NCI-H1092 (cell line): ENCODE measurements at regions not wholly inside any gene's neighbourhood (a gene's known extent, or its start where the extent isn't known, plus 50 kb on each side); places are given as distances from the start of the nearest gene placed in this dataset.
"Not testable (repeated sequence)": the region's sequence is repeated elsewhere in the genome, so short reads cannot be mapped to it uniquely, and the experiment has no call there.

ENCODE experiments used
- DNase-seq: peaks from one replicate; lab custom pipeline; 2025; lab: John Stamatoyannopoulos, UW

DNA sequence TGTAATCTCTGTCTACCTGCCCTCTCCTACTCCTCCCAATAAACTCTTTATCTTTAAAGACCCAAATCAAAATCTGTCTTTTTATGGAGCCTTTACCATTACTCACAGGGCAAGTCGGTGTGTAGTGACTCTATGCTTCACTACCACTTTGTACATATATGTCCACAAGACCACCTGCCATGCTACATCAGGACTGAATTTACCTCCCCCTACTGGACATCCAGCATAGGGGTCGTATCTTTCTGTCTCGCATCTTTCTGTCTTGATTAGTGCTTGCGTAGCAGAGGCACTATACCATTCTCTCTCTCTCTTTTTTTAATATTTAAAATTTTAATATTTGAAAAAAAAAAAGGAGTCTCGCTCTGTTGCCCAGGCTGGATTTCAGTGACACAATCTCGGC is 587.5 kb downstream of the SOX5 start:
- no peak for DNase-seq

DNA sequence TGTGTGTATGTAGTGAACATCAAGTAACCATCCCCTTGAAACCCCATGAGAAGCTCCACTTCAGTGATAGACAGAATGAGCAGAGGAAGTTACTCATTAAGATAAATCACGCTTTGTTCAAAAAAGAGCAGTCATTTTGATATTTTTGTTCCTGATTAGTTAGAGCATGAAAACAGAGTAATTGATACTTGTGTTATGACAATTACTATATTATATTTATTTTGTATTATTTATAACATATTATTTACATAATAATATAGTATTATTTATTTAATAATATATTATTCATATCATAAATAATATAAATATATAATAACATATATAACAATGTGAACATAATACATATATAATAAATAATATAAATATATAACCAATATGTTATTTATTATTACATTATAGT is 580.9 kb downstream of the SOX5 start:
- DNase-seq, result no peak

DNA sequence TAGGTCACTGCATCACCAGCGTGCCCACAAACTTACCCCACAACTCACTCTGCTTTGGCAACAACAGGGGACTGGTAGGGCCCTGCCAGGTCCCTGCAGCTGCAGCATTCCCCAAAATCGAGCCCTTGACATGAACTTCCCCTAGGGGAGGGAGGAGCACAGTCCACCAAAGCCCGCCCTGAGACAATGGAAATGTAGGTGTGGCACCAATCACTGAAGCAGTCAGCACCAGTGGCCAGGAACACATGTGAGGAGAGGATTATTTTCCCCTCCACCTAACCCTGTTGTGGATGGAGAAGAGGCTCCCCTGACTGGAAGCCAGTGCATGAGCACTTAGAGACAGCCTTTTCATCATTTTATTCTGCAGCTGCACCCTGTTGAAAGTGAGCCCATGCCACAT is 573.8 kb downstream of the SOX5 start:
- DNase-seq, result no peak

DNA sequence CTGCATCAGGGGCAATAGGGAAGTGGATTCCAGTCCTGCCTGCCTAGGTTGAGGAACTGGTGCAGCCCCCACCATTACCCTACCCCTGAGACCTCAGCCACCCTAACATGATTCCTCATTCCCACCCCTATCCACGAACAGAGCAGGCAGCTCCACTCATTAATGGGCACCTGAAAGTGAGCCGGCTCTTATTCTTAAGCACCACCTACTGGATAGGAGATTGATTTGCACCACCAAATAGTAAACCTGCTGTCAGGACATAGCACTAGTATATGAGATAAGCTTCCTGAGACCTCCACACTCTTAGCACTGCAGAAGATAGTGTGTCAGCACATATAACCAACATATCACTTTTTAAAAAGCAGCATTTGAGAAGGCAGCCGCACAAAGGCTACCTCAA is 573.2 kb downstream of the SOX5 start:
- DNase-seq, result no peak

DNA sequence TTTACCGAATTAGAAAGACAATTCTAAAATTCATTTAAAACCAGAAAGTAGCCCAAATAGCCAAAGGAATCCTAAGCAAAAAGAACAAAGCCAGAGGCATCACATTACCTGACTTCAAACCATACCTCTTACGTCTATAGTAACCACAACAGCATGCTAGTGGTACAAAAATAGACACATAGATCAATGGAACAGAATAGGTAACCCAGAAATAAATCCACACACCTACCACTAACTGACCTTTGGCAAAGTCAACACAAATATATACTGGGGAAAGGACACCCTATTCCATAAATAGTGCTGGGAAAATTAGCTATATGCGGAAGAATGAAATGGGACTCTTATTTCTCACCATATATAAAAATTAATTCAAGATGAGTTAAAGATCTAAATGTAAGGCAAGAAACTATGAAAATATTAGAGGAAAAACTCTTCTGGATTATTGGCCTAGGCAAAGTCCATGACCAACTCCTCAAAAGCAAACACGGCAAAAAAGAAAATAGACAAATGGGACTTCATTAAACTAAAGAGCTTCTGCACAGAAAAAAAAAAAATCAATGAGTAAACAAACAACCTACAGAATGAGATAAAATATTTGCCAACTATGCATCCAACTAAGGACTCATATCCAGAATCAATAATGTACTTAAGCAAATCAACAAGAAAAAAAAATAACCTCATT is 568.9 kb downstream of the SOX5 start:
- DNase-seq, result no peak

DNA sequence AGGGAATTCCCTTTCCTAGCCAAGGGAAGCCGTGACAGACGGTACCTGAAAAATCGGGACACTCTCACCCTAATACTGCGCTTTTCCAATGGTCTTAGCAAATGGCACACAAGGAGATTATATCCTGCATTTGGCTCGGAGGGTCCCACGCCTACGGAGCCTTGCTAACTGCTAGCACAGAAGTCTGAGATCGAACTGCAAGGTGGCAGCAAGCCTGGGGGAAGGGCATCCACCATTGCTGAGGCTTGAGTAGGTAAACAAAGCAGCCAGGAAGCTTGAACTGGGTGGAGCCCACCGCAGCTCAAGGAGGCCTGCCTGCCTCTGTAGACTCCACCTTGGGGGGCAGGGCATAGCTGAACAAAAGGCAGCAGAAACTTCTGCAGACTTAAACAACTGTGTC is 560.6 kb downstream of the SOX5 start:
- not testable (repeated sequence) for DNase-seq

DNA sequence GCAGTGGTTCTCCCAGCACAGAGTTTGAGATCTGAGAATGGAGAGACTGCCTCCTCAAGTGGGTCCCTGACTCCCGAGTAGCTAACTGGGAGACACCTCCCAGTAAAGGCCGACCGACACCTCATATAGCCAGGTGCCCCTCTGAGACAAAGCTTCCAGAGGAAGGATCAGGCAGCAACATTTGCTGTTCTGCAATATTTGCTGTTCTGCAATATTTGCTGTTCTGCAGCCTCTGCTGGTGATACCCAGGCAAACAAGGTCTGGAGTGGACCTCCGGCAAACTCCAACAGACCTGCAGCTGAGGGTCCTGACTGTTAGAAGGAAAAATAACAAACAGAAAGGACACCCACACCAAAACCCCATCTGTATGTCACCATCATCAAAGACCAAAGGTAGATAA is 560.2 kb downstream of the SOX5 start:
- not testable (repeated sequence) for DNase-seq

DNA sequence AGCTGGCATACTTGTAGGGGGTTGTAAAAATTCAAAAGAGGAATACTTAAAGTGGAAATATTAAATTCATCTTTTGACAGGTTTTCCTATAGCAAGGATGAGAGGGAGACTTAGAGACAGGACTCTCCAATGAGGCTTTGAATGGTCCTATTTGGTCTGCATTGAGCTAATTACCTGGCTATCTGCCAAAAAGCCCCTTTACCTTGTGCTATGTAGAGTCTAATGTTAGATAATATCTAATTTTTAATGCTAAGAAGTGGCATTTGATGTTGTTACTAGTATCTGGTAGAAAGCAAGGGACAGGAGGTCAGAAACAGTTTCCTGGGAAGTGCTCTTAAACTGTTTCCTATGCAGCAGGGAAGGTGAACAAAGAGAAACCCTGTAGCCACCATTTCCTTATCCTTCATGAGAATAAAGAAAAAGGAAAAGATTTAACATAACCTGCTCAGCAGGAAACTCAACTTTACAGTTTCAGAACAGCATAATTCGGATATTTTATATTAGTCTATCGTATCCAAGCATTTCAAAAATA is 550.0 kb downstream of the SOX5 start:
- DNase-seq, result peak; percentile 8

DNA sequence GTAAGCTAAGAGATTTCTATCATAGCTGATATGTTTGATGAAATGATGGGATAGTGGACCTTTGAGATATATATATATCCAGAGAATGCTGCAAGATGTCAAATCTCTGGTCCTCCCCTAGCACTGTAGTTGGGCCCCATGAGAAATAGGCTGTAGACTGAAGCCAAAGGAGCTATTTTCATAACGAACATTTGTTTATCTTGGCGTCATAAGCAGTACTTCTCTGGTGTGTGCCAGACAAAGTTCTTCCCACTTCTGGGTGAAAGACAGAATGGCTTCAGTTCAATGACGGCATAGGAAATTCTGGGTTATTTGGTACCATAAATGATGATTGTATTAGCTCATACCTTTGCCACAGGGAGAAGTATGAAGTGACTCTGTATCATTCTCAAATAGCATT is 534.3 kb downstream of the SOX5 start:
- DNase-seq, result no peak

DNA sequence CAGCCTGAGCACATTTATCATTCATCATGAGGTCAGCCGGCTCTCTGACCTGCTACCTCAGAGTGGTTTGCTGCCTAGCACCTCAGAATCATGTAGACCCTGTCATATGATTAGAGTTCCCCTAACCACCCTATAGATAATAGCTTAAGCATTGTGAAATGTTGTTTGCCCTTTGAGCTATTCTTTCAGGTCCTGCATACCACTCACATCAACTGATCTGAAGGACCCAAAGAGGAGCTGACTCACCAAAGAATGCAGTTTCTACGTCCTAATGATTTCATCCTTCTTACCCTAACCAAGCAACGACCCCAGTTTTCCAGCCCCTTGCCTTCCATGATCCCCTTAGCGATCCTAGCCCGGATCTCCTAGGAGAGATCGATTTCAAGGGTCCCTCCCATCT is 527.9 kb downstream of the SOX5 start:
- no peak for DNase-seq

DNA sequence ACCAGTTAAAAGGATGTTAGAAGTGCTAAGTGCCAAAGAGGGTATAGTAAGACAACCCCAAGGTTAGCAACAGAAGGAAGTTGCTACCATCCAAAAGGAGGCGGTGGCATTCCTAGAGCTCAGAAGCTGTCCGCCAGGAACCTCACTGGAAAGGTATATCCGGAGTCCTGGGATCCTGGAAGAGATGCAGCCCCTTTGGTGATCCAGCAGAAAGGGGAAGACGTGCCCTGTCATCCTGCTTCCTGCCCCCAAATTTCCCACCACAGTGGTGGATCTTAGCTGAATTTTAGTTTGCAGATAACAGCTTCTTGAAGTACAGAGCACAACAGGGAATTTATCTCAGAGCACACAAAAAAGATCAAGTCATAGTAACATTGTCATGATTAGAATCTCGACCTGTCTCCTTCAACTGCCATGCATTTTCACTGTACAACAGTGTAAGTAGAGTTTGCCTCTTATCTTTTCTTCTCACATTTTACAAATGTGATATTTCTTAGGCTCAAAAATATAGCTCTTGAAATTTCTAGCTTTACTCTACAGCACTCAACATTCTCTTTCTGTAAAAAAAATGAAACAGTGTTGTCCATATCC is 526.3 kb downstream of the SOX5 start:
- no peak for DNase-seq

DNA sequence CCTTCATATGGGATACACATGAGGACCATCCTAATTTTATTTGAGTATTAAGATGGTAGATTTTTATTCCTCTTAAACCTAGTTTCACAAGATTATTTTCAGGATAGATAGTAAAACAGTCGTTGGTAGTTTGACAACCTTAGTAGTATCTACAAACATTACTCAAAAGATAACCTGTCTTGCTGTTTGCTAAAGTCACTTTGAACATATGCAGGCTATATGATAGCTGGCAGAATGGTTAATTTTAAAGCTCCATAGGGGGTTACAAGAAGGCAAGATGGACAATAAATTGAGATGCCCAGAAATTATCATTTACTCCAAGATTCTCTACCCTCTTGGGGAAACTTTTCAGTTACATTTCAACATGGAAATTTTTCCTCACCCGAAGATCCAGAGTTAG is 525.7 kb downstream of the SOX5 start:
- DNase-seq, result no peak

DNA sequence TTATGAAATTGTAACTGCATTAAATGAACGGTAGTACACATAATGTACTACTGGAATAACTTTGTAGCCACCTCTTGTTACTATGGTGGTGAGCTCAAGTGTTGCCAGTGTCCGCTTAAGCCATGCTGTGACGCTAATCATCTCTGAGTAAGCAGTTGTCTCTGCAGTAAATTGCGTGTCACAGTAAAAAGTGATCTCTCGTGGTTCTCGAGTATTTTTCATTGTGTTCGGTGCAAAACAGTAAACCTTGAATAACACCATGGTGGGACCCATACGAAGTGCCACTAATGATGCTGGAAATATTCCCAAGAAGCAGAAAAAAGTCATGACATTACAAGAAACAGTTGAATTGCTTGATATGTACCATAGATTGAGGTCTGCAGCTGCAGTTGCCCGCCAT is 524.8 kb downstream of the SOX5 start:
- DNase-seq, result no peak

DNA sequence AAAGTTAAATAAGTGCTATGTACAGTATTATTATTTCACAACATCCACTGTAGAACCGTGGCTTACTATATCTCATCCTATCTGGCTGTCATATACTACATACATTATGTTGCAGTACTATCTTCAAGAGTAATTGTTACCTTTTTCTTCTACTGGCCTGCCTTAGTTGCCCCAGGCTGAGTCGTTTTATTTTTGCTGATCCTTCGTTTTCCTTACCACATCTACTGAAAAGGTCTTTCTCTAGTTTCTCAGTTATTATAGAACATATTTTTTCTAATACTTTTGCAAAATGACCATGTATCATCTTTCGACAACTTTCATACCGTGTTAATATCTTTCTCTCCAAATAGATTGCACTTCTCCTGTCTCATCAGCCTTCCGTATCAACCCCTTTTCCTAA is 523.1 kb downstream of the SOX5 start:
- DNase-seq, result no peak

DNA sequence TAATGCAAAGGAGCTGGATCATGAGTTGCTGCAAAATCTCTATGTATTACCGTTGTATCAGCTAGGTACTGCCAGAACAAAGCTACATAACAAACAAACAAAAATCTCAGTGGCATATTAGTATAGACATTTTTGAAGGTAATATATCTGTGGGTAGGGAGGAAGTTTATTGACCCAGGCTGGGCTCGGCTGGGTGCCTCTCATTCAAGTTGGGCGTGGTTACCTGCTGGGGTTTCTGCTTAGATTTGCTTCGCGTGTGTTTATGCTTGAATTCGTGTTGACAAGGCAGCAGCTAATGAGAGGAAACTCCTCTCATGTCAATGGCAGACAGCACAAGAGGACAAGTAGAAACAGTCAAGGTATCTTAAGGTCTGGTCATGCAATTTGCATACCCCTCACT is 520.7 kb downstream of the SOX5 start:
- no peak for DNase-seq

DNA sequence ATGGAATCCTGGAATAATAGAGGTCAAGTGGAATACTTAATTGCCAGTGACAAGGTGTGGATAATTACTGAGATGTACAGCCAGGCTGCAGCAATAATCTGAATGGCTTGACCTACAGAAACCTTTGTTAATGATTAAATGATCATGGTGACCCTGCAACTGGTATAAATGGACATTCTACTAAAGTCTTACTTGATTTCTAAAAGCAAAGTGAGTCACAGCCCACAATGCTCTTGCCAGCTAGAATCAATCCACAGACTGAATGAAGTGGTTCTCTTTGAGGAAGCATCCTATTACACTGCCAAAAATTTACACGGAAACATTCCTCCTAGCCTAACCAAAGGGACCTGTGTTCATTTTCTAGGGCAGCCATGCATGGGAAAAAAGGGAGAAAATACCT is 518.5 kb downstream of the SOX5 start:
- no peak for DNase-seq

DNA sequence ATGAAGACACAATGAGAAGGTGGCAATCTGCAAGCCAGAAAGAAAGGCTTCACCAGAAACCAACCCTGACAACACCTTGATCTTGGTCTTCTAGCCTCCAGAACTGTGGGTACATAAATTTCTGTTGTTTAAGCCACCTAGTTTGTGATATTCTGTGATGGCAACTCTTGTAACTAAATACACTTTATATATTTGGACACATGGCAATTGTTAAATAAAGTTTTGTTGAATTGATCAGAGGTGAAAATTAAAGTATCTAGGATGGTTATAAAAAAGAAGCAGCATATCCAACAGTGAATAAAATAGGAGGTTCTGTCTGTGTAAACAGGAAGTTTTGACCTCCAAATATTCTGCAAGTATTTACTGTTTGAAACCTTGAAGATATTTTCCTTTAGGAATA is 516.3 kb downstream of the SOX5 start:
- DNase-seq, result no peak

DNA sequence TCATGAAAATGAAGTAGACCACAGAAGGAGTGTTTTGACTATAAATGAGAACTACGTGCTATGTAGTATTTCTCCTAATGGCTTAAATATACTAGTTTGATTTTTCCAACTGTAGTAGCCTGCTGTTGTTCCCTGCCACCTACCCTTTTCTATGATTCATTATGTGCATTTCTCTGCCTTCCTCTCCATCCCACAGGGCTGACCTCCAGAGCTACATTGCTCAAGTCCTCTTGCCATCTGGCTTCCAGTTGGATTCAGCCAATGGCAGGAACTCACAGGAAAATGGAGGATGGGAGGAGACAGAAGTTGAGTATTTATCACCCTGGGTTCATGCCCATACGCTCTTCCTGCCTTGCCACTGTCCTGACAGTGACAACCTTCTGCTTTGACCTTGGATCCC is 515.3 kb downstream of the SOX5 start:
- no peak for DNase-seq

DNA sequence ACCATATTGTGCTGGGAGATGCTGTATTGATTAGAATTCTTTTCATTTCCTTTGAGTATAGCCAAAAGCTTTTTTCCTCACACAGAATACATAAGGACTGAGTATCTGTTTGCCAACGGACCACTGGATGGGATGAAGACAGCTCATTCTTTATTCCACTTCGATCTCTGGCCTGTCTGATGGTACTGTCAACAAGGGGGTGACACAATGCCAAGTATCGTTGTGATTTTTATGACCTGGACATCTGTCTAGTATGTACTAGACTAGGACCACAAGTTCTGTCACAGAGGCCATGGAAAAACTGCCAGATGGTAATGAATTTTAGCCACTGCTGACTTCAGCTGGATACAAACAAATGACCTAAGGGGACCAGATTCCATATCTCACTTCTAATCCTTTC is 502.7 kb downstream of the SOX5 start:
- DNase-seq, result peak; percentile 44

DNA sequence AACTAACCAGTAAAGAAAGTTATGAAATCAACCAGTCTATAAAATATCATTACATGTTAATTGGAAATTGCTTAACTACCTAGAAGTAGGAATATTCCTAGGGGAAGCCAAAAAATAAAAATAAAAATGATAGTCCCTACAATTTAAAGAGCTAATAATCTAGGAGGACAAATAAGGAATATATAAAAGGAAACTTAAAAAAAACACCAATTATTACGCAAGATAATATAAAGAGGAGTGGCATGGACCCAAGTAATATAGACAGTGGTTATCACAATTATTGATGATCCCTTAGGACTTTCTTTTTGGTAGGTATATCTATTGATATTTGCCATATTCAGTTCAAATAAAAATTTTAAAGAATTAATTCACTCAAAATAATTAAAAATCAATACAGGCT is 498.7 kb downstream of the SOX5 start:
- no peak for DNase-seq

DNA sequence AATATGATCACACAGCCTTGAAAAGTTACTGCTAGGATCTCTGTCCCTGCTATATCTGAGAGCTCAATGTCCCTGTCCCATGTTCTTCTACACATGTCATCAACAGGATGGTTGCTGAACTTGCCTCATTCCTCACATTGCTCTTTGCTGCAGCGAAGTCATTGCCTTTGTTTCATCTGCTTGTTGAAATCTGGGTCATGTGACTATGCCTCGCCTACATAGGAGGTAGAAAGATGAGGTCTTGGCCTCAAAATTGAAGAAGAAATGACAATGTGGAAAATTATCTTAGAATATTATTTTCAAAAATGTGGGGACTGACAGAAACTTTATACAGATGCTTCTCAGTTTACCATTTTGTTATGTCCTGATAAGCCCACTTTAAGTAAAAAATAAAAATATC is 494.2 kb downstream of the SOX5 start:
- no peak for DNase-seq

DNA sequence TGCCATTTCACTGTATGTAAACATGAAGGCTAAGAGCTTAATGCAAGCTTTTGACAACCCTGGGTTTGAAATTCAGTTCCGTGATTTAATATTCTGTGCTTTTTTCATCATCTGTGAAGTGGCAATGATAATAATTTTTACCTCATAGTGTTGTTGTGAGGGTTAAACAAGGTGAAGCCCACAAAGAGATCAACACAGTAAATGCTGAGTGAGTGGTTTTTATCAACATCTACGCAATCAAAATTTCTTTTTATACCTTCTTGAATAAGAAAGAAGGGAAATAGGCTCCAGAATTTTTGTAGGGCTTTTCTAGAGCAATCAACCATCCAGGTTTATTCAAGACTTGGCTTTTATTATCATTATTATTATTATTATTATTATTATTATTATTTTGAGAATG is 490.8 kb downstream of the SOX5 start:
- no peak for DNase-seq

DNA sequence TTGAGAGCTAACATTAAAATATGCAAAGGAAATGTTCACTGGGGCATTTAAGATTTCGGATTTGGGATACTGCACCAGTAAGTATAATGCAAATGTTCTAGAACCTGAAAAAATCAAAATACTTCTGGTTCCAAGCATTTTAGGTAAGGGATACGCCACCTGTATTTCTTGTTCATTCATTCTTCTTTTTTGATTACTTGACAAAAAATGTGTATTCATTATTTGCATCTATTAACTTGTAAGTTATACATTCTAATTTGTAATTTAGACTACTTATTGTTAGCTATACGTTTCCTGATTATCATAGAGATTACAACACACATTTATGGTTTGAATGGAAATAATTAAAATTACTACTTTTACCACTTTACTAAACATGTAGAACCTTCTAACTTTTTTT is 486.9 kb downstream of the SOX5 start:
- DNase-seq, result no peak

DNA sequence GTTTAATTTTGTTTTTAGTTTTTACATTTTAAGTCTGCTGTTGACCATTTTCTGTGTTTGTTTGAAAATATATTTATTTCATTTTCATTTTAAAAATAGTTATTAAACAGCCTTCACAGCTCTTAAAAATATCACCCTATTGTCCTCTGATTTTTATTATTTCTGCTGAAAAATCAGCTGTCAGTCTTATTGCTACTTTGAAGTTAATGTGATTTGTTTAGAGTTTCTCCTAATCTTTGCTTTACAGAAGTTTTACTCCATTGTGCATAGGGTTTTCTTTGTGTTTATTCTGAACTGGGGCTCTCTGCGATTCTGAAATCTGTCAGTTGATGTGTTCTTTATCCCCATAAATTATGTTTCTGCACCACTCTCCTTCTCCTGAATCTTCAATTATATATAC is 486.3 kb downstream of the SOX5 start:
- no peak for DNase-seq
